Left lung (tissue), 4 donors: ENCODE measurements at regions not wholly inside any gene's neighbourhood (a gene's known extent, or its start where the extent isn't known, plus 50 kb on each side); places are given as distances from the start of the nearest gene placed in this dataset.

Experiments used
- ATAC-seq: fragments of 200-7000 bp; cut with Tn5 transposase; one replicate; pipeline ENCODE4 v1.9.1; 2020; ENCODE audit warnings: moderate library complexity
- DNase-seq, 4 donors: peaks; one replicate each; pipeline ENCODE4 v3.0.0-alpha.2; 2013 to 2020
- H3K27ac ChIP-seq, 2 donors: fragments of 200-600 bp; sonication (generic) in 1 of 2; one replicate each; pipeline versions ENCODE4 v1.5.0 to v1.8.0; 2020 to 2021
- H3K27me3 ChIP-seq, 2 donors: fragments of 200-600 bp; sonication (generic) in 1 of 2; one replicate each; pipeline versions ENCODE4 v1.5.0 to v1.8.0; 2020 to 2021
- H3K36me3 ChIP-seq, 2 donors: fragments of 200-600 bp; sonication (generic) in 1 of 2; one replicate each; pipeline versions ENCODE4 v1.5.0 to v1.8.0; 2020 to 2021
- H3K4me1 ChIP-seq, 2 donors: fragments of 200-600 bp; one replicate each; pipeline ENCODE4 v1.8.0; 2021
- H3K4me3 ChIP-seq, 2 donors: fragments of 200-600 bp; sonication (generic) in 1 of 2; one replicate each; pipeline versions ENCODE4 v1.5.0 to v1.8.0; 2020 to 2021; ENCODE audit warnings: mild to moderate bottlenecking in 1 of 2
- H3K9me3 ChIP-seq, 2 donors: fragments of 200-600 bp; sonication (generic) in 1 of 2; one replicate each; pipeline versions ENCODE4 v1.5.0 to v1.8.0; 2020 to 2021
- CTCF ChIP-seq, 2 donors: fragments of 200-600 bp; sonication (generic) in 1 of 2; IDR thresholded peaks; one replicate each; pipeline versions ENCODE4 v1.5.0 to v1.8.0; 2021; ENCODE audit warnings: antibody characterized with exemption in 2 of 2
- intact Hi-C, 2 donors: fragments of 100-400 bp; cut with DNase I; formaldehyde crosslinking; loops; one replicate each; pipeline versions ENCODE4 v1.11.2 to v1.14.2; 2022
- donor health status: DM: no; HTN: yes; CAD: no.
- donor health status: DM: no; HTN: no; CAD: no.

- H3K36me3 ChIP-seq: no peaks in the 10 kb centered on the region
- DNase-seq (no peak), ATAC-seq (no peak)
- H3K27me3 ChIP-seq: no peaks in the 10 kb centered on the region
- no peak overlapping the region for H3K4me3 ChIP-seq
- intact Hi-C loops: no loop called here
- no peak for TF ChIP-seq CTCF (IDR thresholded peaks at IDR 0.05)
- peaks cover 0 to 10% of the 10 kb centered on the region in 2 donors for H3K9me3 ChIP-seq
- no peaks in the 10 kb centered on the region for H3K4me1 ChIP-seq
- H3K27ac ChIP-seq: no peak overlapping the region
Measured at GRCh38 chr6:74872754-74873476, 332.9 kb downstream of the COL12A1 start.

- no peaks in the 10 kb centered on the region for H3K27me3 ChIP-seq
- TF ChIP-seq CTCF (IDR thresholded peaks at IDR 0.05): no peak
- H3K9me3 ChIP-seq: peaks cover 0 to 10% of the 10 kb centered on the region in 2 donors
- intact Hi-C loops: no loop called here
- H3K36me3 ChIP-seq: no peaks in the 10 kb centered on the region
- H3K4me3 ChIP-seq: no peak overlapping the region
- H3K4me1 ChIP-seq: no peaks in the 10 kb centered on the region
- no peak overlapping the region for H3K27ac ChIP-seq
- ATAC-seq (no peak), DNase-seq (no peak)
Measured at GRCh38 chr6:74871757-74872156, 334.1 kb downstream of the COL12A1 start.

DNA sequence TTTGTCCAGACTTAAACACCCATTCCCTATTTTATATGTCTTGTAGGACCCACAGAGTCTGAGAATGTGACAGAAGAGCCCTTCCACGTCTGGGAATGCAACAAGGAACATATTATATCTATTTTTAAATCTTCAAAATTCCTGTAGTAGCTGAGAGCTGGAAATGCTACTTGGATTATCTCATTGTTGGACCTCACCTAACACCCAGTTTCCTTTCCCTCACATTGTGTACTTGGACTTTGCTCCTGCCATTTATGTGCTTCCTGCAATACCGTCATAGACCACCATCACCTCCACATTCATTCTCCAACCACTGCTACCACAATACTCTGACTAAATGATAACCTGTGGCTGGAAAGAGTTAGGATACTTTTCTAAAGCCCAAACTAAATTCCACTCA, 335.4 kb downstream of the COL12A1 start:
- Histone ChIP-seq H3K27me3 (no peaks in the 10 kb centered on the region), H3K27ac (no peak overlapping the region), H3K4me1 (no peaks in the 10 kb centered on the region), H3K9me3 (peaks cover 0 to 10% of the 10 kb centered on the region in 2 donors), H3K4me3 (no peak overlapping the region), H3K36me3 (no peaks in the 10 kb centered on the region)
- TF ChIP-seq CTCF (IDR thresholded peaks at IDR 0.05): no peak
- ATAC-seq: no peak
- DNase-seq: no peak
- intact Hi-C loops: no loop called here

DNA sequence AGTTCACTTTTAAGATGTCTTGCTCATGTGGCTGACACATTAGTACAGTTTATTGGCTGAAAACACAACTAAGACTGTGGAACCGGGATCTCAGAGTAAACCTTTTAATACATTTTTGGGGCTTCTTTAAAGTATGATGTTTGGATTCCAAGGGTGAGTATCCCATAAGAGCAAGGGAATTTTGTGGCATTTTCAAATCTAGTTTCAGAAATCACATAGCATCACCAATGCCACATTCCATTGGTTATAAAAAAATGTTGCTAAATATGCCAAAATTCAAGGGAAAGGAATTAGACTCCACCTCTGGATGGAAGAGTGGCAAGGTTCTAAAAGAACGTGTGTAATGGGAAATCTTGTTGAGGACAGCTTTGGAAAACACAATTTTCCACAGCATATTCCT, 338.6 kb downstream of the COL12A1 start:
- H3K4me1 ChIP-seq: no peaks in the 10 kb centered on the region
- intact Hi-C loops: no loop called here
- no peak for DNase-seq
- ATAC-seq: no peak
- no peak overlapping the region for H3K27ac ChIP-seq
- H3K27me3 ChIP-seq: no peaks in the 10 kb centered on the region
- no peaks in the 10 kb centered on the region for H3K36me3 ChIP-seq
- peaks cover 0 to 8% of the 10 kb centered on the region in 2 donors for H3K9me3 ChIP-seq
- no peak overlapping the region for H3K4me3 ChIP-seq
- TF ChIP-seq CTCF (IDR thresholded peaks at IDR 0.05): no peak

DNA sequence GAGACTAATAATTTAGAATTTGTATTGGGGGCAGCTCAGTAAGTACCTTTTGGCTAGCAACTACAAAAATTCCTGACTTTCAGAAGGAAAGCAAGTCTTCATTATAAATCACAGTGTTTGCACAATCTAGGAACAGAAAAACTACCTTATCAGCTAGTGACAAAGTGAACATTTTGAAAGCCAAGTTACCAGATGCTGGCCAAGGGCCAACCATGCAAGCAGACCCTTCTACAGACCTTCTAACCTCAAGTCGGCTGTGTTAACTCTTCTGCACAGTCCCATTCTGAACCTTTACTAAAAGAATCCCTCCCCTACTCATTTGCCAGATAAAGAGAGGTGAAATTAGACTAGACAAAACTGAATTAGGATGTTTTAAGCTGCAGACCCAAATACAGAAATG, 341.9 kb downstream of the COL12A1 start:
- Histone ChIP-seq H3K36me3 (no peaks in the 10 kb centered on the region), H3K9me3 (peaks cover 0 to 2% of the 10 kb centered on the region in 2 donors), H3K4me3 (no peak overlapping the region), H3K27ac (no peak overlapping the region), H3K4me1 (no peaks in the 10 kb centered on the region), H3K27me3 (no peaks in the 10 kb centered on the region)
- DNase-seq: no peak
- no peak for ATAC-seq
- TF ChIP-seq CTCF (IDR thresholded peaks at IDR 0.05): no peak
- intact Hi-C loops: no loop called here
